ENCODE measurements at regions not wholly inside any gene's neighbourhood (a gene's known extent, or its start where the extent isn't known, plus 50 kb on each side); places are given as distances from the start of the nearest gene placed in this dataset.

- H2AFZ ChIP-seq (ENCODE audit: low read length), result no peak overlapping the region
- no peak overlapping the region for H3K4me2 ChIP-seq (ENCODE audit: low read length)
- no peaks in the 10 kb centered on the region for H3K4me1 ChIP-seq (ENCODE audit: insufficient read depth, low read length, severe bottlenecking)
- TF ChIP-seq CTCF (IDR thresholded peaks at IDR 0.05; ENCODE audit: low read length), result no peak
- no peak for TF ChIP-seq EZH2 (IDR thresholded peaks at IDR 0.05; ENCODE audit: borderline replicate concordance, low read length)
- no peak overlapping the region for H3K9ac ChIP-seq (ENCODE audit: low read length)
- H3K36me3 ChIP-seq (ENCODE audit: insufficient read depth, low read length), result no peaks in the 10 kb centered on the region
- H3K79me2 ChIP-seq (ENCODE audit: insufficient read depth, low read length), result no peaks in the 10 kb centered on the region
- H3K4me3 ChIP-seq (ENCODE audit: low read depth, low read length, poor library complexity, severe bottlenecking), result no peak overlapping the region
- H3K9me2 ChIP-seq (ENCODE audit: low read depth, low read length), result no peaks in the 10 kb centered on the region
- no peaks in the 10 kb centered on the region for H3F3A ChIP-seq (ENCODE audit: insufficient read depth, low read length)
- no peak overlapping the region for H3K27ac ChIP-seq (ENCODE audit: low read depth, low read length, poor library complexity, severe bottlenecking)
- no peaks in the 10 kb centered on the region for H4K20me1 ChIP-seq (ENCODE audit: insufficient read depth, low read length)
- no peaks in the 10 kb centered on the region for H3K27me3 ChIP-seq (ENCODE audit: insufficient read depth, low read length)
- H3K9me3 ChIP-seq (ENCODE audit: low read length), result no peaks in the 10 kb centered on the region
Observed at GRCh38 chr11:82639251-82639650, 94.4 kb downstream of the FAM181B start.

- H3K9me2 ChIP-seq (ENCODE audit: low read depth, low read length), result no peaks in the 10 kb centered on the region
- no peaks in the 10 kb centered on the region for H3K79me2 ChIP-seq (ENCODE audit: insufficient read depth, low read length)
- no peak overlapping the region for H3K4me3 ChIP-seq (ENCODE audit: low read depth, low read length, poor library complexity, severe bottlenecking)
- TF ChIP-seq EZH2 (IDR thresholded peaks at IDR 0.05; ENCODE audit: borderline replicate concordance, low read length), result no peak
- TF ChIP-seq CTCF (IDR thresholded peaks at IDR 0.05; ENCODE audit: low read length), result no peak
- H3K4me2 ChIP-seq (ENCODE audit: low read length), result no peak overlapping the region
- H3K27me3 ChIP-seq (ENCODE audit: insufficient read depth, low read length), result no peaks in the 10 kb centered on the region
- H3K27ac ChIP-seq (ENCODE audit: low read depth, low read length, poor library complexity, severe bottlenecking), result no peak overlapping the region
- H3K9me3 ChIP-seq (ENCODE audit: low read length), result no peaks in the 10 kb centered on the region
- no peaks in the 10 kb centered on the region for H3K36me3 ChIP-seq (ENCODE audit: insufficient read depth, low read length)
- no peak overlapping the region for H2AFZ ChIP-seq (ENCODE audit: low read length)
- no peaks in the 10 kb centered on the region for H4K20me1 ChIP-seq (ENCODE audit: insufficient read depth, low read length)
- no peak overlapping the region for H3K9ac ChIP-seq (ENCODE audit: low read length)
- H3F3A ChIP-seq (ENCODE audit: insufficient read depth, low read length), result no peaks in the 10 kb centered on the region
- H3K4me1 ChIP-seq (ENCODE audit: insufficient read depth, low read length, severe bottlenecking), result no peaks in the 10 kb centered on the region
Observed at GRCh38 chr11:82636615-82637014, 97.0 kb downstream of the FAM181B start.

- no peak overlapping the region for H3K9ac ChIP-seq (ENCODE audit: low read length)
- no peak overlapping the region for H3K27ac ChIP-seq (ENCODE audit: low read depth, low read length, poor library complexity, severe bottlenecking)
- TF ChIP-seq EZH2 (IDR thresholded peaks at IDR 0.05; ENCODE audit: borderline replicate concordance, low read length) (no peak), CTCF (IDR thresholded peaks at IDR 0.05; ENCODE audit: low read length) (no peak)
- no peaks in the 10 kb centered on the region for H3K79me2 ChIP-seq (ENCODE audit: insufficient read depth, low read length)
- H3K4me1 ChIP-seq (ENCODE audit: insufficient read depth, low read length, severe bottlenecking), result no peaks in the 10 kb centered on the region
- no peak overlapping the region for H2AFZ ChIP-seq (ENCODE audit: low read length)
- no peaks in the 10 kb centered on the region for H4K20me1 ChIP-seq (ENCODE audit: insufficient read depth, low read length)
- no peaks in the 10 kb centered on the region for H3F3A ChIP-seq (ENCODE audit: insufficient read depth, low read length)
- H3K9me3 ChIP-seq (ENCODE audit: low read length), result no peaks in the 10 kb centered on the region
- no peak overlapping the region for H3K4me2 ChIP-seq (ENCODE audit: low read length)
- no peaks in the 10 kb centered on the region for H3K9me2 ChIP-seq (ENCODE audit: low read depth, low read length)
- H3K36me3 ChIP-seq (ENCODE audit: insufficient read depth, low read length), result no peaks in the 10 kb centered on the region
- H3K27me3 ChIP-seq (ENCODE audit: insufficient read depth, low read length), result no peaks in the 10 kb centered on the region
- no peak overlapping the region for H3K4me3 ChIP-seq (ENCODE audit: low read depth, low read length, poor library complexity, severe bottlenecking)
Observed at GRCh38 chr11:82634091-82634490, 99.6 kb downstream of the FAM181B start.

Measured in OCI-LY1 (cell line).